Cardiac muscle cell (in vitro differentiated cells and primary cell): ENCODE measurements at regions not wholly inside any gene's neighbourhood (a gene's known extent, or its start where the extent isn't known, plus 50 kb on each side); places are given as distances from the start of the nearest gene placed in this dataset.
"Not testable (repeated sequence)": the region's sequence is repeated elsewhere in the genome, so short reads cannot be mapped to it uniquely, and the experiment has no call there.

ENCODE experiments used
- DNase-seq, 2 donors: peaks; one replicate each; pipeline versions ENCODE4 v3.0.0 to v3.0.0-alpha.2; 2010 to 2017; ENCODE audit warnings: low read depth in 1 of 2, low spot score in 1 of 2
- H3K27ac ChIP-seq: fragments of 200-600 bp; sonication (generic); 2 replicates; pipeline ENCODE4 v1.5.1; 2016
- H3K27me3 ChIP-seq: fragments of 200-600 bp; sonication (generic); 2 replicates; pipeline ENCODE4 v1.6.0; 2016; ENCODE audit warnings: control low read depth
- H3K36me3 ChIP-seq: fragments of 200-600 bp; sonication (generic); 2 replicates; pipeline ENCODE4 v1.5.1; 2016; ENCODE audit warnings: control low read depth
- H3K4me1 ChIP-seq: fragments of 200-600 bp; sonication (generic); 2 replicates; pipeline ENCODE4 v1.8.1; 2017; ENCODE audit warnings: low read depth, mild to moderate bottlenecking, mixed run types
- H3K4me3 ChIP-seq: fragments of 200-600 bp; sonication (generic); 2 replicates; pipeline ENCODE4 v1.5.1; 2016; ENCODE audit warnings: mild to moderate bottlenecking
- H3K9me3 ChIP-seq: fragments of 200-600 bp; sonication (generic); 2 replicates; pipeline ENCODE4 v1.5.1; 2017; ENCODE audit warnings: low read depth, mild to moderate bottlenecking, control low read depth
- TF ChIP-seq, protein P1 (sequence below): IDR thresholded peaks from 2 replicates; pipeline ENCODE4 v1.5.1; 2012; ENCODE audit warnings: low read depth, mild to moderate bottlenecking, low read length

DNA sequence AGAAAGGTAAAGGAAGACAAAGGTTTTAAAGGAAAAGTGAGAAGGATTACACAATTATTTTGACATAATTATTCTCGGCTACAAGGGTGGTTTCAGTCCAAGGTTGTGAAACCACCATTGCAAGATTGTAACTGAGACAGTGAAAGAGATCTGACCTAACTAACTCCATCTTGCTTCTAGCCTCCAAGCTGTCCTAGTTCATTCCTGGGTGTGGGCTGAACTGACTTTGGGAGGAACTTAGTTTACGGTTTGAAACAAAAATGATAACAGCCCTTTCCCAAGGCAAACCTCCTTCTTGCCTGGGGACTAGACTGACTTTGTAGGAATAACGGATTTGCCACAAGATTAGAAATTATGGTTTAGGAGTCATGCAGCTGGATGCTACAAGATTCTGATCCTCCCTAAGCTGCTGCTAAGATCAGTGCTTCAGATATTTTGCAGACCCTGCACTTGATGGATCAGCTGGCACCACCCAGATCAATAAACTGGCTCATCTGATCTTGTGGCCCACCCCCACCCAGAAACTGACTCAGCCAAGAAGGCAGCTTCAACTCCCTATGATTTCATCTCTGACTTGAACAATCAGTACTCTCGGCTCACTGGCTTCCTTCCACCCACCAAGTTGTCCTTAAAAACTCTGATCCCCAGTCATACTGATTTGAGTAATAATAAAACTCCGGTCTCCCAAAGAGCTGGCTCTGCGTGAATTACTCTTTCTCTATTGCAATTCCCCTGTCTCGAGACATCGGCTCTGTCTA, 57.7 kb upstream of the AADACL2 start:
- TF ChIP-seq, protein P1, sequence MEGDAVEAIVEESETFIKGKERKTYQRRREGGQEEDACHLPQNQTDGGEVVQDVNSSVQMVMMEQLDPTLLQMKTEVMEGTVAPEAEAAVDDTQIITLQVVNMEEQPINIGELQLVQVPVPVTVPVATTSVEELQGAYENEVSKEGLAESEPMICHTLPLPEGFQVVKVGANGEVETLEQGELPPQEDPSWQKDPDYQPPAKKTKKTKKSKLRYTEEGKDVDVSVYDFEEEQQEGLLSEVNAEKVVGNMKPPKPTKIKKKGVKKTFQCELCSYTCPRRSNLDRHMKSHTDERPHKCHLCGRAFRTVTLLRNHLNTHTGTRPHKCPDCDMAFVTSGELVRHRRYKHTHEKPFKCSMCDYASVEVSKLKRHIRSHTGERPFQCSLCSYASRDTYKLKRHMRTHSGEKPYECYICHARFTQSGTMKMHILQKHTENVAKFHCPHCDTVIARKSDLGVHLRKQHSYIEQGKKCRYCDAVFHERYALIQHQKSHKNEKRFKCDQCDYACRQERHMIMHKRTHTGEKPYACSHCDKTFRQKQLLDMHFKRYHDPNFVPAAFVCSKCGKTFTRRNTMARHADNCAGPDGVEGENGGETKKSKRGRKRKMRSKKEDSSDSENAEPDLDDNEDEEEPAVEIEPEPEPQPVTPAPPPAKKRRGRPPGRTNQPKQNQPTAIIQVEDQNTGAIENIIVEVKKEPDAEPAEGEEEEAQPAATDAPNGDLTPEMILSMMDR: no peak
- peak in 1 of 2 donors; percentile 18 for DNase-seq
- no peak overlapping the region for H3K27ac ChIP-seq
- H3K4me1 ChIP-seq: no peaks in the 10 kb centered on the region
- no peaks in the 10 kb centered on the region for H3K9me3 ChIP-seq
- no peaks in the 10 kb centered on the region for H3K36me3 ChIP-seq
- H3K27me3 ChIP-seq: no peaks in the 10 kb centered on the region
- H3K4me3 ChIP-seq: no peak overlapping the region

DNA sequence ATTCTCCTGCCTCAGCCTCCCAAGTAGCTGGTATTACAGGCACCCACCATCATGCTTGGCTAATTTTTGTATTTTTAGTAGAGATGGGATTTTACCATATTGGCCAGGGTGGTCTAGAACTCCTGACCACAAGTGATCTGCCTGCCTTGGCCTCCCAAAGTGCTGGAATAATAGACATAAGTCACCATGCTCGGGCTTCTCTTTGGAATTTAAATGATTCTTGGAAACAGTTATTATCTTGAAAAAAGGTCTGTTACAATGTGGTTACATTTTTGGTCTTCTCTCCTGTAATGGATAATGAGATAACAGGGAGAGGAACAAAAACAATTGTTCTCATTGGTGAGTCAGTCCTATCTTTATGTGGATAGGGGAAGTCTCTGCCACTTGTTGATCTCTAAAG, 59.8 kb upstream of the AADACL2 start:
- Histone ChIP-seq H3K36me3 (no peaks in the 10 kb centered on the region), H3K4me1 (no peaks in the 10 kb centered on the region), H3K9me3 (no peaks in the 10 kb centered on the region), H3K27ac (no peak overlapping the region), H3K27me3 (no peaks in the 10 kb centered on the region), H3K4me3 (no peak overlapping the region)
- DNase-seq: peak in 1 of 2 donors; percentile 14
- TF ChIP-seq, protein P1: no peak

DNA sequence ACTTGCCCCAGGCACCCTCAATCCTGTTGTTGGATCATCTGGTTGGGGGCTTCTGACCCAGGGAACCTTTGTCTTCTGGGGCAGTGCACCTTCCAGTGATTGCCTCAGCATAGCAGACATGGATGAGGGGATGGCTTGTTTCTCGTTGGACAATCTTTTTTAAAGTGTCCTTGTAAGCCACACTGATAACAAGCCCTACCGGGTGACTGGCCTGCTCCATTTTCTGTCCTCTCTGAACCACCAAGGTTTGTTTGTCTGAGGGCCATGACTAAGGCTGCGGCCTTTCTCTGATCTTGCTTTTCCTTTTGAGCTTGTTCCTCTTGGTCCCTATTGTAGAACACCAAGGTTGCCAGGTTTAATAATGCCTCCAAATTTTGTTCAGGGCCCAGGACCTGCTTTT, 66.0 kb upstream of the AADACL2 start:
- DNase-seq, H3K9me3 ChIP-seq, H3K4me3 ChIP-seq, H3K27me3 ChIP-seq, H3K27ac ChIP-seq, H3K36me3 ChIP-seq, H3K4me1 ChIP-seq: not testable (repeated sequence)

DNA sequence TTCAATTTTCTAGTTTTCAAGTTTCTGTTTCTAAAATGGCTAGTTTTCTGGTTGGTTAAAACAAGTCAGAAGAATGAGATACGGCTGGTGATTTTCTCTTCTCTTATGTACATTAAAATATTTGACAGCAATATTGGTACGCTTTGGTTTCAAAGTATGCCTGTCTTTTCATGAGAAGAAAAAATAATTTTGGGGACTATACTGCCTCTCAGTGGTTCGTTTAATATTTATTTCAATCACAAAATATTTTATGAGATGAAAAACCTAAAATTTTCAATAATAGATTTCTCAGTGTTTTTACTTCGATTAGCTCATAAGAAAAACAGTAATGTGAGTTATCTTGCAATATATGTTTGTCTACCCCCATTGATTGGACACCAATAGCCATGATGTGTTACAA, 72.8 kb upstream of the AADACL2 start:
- H3K4me3 ChIP-seq: no peak overlapping the region
- TF ChIP-seq, protein P1: peak; percentile 15
- no peaks in the 10 kb centered on the region for H3K36me3 ChIP-seq

DNA sequence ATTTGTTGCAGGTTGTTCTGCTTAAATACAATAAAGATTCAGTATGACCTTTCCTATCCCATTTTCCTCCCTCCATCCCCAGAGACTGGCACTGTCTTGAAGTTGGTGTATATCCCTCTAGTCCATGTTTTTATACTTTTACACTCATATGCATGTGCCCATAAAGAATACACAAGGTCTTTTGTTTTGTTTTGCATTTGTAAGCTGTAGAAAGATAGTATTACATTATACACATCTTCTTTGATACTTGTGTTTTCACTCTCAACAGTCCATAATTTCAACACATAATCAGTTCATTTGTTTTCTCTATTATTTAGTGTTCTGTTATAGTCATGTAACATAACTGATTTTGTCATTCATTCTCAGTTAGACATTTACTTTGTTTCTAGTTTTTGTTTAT, 88.7 kb upstream of the AADACL2 start:
- H3K9me3 ChIP-seq: no peaks in the 10 kb centered on the region
- no peak for DNase-seq
- H3K4me1 ChIP-seq: no peaks in the 10 kb centered on the region
- no peak overlapping the region for H3K4me3 ChIP-seq
- TF ChIP-seq, protein P1: no peak
- H3K36me3 ChIP-seq: no peaks in the 10 kb centered on the region
- H3K27me3 ChIP-seq: no peaks in the 10 kb centered on the region
- H3K27ac ChIP-seq: no peak overlapping the region

More for the DNA sequence above, 72.8 kb upstream of the AADACL2 start:
- Histone ChIP-seq H3K27me3 (no peaks in the 10 kb centered on the region), H3K27ac (no peak overlapping the region), H3K4me1 (no peaks in the 10 kb centered on the region), H3K9me3 (no peaks in the 10 kb centered on the region)
- peak in 1 of 2 donors; percentile 62 for DNase-seq

DNA sequence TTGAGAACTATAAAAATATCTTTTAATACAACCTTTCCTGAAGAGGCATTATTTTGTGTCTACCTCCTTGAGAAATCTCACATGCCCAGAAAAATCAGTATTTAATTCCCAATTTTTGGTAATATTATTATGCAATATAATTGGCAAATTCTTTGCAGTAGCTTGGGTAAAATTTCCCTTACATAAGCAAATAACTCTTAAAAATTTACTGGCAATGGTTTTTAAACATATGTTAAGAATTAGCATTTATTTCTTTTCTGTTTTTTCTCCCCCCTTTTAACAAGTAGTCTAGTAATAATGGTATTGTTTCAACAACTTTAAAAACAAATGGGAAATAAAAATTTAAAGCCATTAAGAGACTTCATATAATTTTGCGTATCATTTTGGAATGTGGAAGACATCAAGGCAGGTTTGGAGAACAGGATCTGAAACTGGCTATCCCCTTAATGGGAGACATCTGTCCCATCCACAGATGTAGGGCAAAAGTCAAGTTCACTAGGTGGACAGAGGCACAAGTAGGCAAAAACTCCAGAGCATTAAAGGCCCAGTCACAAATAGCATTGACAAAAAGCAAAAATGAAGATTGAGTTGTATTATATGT, 89.6 kb upstream of the AADACL2 start:
- Histone ChIP-seq H3K4me1 (no peaks in the 10 kb centered on the region), H3K27me3 (no peaks in the 10 kb centered on the region), H3K27ac (no peak overlapping the region), H3K9me3 (no peaks in the 10 kb centered on the region), H3K36me3 (no peaks in the 10 kb centered on the region), H3K4me3 (no peak overlapping the region)
- TF ChIP-seq, protein P1: no peak
- DNase-seq: no peak
